HG03175 (cell line): ENCODE measurements at regions not wholly inside any gene's neighbourhood (a gene's known extent, or its start where the extent isn't known, plus 50 kb on each side); places are given as distances from the start of the nearest gene placed in this dataset.

Source experiments
- ATAC-seq: cut with Tn5 transposase; IDR thresholded peaks from one replicate; pipeline ENCODE4 v1.9.1; 2021; ENCODE audit warnings: mild to moderate bottlenecking, moderate library complexity; ENCODE audit not compliant: unreplicated experiment

DNA sequence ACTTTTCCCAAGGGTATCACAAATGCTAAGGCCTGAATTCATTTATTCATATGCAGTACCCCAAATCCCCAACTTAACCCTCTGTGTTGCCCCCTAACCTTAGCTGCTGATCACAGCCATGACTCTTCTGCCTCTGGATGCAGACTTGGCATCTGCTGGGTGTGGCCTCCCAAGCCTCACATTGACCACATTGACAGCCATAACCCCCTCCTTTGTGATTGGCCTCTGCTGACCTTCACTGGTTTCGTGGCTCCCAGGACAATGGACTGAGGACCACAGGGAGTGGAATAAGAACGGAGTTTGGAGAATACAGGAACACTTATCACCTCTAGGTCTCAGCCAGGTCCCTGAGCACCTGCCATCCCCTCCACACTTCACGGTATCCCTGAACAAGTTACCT lies 123.6 kb upstream of the CPEB2 start:
- no peak for ATAC-seq

DNA sequence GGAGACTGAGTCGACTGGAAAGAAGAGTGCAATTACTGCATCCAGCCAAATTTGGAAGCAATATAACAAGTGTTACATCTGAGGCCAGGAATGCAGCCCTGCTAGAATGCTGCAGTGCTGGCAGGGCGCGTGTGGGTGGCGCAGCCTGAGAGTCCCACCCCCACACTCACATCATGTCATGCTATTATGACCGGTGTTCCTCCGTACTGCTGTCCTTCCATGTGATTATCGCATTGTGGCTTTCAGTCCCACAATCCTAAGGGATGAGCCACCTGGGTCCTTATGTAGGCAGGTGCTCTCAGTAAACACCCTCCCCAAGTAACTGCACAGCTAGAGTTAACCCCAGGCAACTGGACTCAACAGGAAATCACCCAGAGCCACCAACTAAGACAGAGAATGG lies 122.6 kb upstream of the CPEB2 start:
- no peak for ATAC-seq

DNA sequence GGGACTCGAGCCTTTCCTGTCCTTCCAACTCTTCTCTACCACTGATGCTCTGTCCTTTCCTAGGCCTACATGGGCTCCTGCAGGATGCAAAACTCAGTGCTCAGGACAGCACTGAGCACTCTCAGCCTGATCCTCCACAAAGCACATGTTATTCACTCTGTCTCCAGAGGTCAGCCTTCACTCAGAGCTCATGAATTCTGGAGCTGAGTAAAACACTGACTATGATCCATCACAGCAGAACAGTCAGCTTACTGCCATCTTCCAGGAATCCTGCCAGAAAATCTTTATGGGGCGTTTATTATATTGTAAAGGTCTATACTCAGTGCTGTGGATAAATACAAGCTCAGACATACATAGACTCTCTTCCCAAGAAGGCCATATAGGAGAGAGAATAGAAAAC lies 121.5 kb upstream of the CPEB2 start:
- no peak for ATAC-seq

DNA sequence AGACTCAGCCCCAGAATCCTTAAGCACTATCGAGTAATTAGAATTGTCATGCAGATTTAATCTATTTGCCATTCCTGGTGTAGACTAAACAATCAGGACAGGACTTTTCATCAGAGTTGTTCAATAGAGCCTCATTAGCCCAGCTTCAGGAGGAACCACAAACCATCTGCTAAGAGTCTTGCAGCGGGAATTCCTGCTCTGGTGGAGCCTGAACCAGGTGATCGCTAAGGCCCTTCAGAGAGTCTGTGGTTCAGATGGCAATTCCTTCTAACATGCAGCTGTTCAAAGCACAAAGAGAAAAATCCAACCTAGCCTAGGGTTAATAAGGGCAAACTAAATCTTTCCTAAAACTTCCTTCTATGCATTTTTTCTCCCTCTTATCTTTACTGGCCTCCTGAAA lies 119.1 kb upstream of the CPEB2 start:
- ATAC-seq: no peak

GRCh38 chr4:14883661-14884060 lies 118.6 kb upstream of the CPEB2 start:
- no peak for ATAC-seq

DNA sequence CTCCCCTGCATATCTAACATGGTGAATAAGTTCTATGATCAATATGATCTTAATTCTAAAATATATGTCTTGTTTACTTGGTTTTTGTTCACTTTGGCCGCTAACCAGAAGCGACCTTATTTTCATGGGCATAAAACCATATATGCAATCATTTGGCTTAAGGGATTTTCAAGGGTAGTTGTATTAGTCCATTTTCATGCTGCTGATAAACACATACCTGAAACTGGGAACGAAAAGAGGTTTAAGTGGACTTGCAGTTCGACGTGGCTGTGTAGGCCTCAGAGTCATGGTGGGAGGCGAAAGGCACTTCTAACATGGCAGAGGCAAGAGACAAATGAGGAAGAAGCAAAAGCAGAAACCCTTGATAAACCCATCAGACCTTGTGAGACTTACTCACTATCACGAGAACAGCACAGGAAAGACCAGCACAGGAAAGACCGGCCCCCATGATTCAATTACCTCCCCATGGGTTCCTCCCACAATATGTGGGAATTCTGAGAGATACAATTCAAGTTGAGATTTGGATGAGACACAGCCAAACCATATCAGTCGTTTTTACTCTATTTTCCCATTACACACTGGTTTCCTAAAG lies 114.3 kb upstream of the CPEB2 start:
- ATAC-seq: no peak

- ATAC-seq: no peak
These were observed 113.3 kb upstream of the CPEB2 start for GRCh38 chr4:14888790-14889572.

DNA sequence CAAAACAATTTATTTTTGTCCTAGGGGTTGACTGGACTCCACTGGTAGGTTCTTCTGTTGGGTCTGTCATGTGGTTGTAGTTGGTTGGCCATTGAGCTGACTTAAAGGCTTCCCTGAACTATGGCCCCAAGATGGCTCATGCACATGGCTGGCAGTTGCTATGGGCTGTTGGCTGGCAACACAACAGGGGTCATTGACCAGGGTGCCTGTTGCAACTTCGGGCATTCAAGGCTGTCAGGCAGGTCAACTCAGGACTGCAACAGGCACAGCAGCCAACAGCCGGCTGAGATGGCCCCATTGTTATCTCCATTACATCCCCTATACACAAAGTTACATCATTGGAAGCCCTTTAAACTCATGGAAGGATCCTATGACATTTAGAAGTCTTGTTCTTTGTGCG lies 109.7 kb upstream of the CPEB2 start:
- no peak for ATAC-seq

DNA sequence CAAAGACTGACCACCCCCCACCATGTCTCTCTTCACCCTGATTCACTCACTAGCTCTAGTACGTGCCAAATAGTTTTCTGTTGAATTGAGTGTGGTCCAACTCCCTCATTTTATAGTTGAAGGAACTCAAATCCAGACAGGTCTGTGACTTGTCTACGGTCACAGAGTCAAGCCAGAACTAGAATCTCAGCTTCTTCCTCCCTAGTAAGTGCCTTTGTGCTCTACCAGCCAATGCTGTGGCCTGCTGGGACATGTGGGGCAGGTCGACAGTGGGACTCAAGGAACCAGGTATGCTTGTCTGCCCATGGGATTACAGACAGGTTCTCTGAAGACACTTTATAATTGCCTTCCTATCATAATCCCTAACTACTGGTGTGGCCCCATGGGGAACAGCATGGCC lies 108.6 kb upstream of the CPEB2 start:
- ATAC-seq: no peak

DNA sequence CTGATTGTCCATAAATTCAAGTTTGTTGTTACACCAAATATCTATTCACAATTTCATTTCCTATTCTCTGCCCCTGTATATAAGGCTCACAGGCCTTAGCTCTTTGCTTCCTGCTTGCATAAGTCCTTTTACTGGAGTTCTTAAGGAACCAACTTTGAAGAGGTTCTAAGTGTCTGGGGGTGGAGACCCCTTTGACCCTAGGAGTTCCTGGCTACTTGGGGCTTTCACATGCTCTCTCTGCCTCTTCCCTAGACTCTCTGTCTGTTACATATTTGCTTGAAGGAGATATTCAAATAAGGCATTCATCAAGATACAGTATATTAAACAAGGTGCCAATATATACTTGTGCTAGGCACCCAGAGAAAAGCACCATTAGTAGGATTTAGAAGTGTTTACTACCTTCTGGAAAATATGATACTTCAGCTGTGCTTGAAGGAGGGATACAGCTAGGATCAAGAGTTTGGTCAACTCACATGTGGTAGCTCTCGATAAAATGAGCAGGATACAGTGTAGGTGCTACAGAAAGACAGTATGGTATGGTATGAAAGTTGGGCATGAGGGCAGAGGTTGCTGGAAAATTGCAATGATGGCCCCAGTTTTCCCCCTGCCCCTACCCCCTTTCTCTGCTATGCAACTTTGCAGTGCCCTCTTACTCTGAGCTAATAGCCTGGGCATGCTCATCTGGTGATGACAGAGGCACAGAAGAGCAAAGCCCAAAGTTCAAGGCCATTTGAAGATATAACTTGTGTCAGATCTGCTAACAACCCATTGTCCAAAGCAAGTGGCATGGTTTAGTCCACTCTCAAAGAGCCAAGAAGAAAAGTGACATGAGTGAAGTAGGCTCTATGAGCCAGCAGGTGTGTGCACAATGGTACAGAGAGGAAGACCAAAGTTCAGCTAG lies 107.6 kb upstream of the CPEB2 start:
- ATAC-seq: no peak

DNA sequence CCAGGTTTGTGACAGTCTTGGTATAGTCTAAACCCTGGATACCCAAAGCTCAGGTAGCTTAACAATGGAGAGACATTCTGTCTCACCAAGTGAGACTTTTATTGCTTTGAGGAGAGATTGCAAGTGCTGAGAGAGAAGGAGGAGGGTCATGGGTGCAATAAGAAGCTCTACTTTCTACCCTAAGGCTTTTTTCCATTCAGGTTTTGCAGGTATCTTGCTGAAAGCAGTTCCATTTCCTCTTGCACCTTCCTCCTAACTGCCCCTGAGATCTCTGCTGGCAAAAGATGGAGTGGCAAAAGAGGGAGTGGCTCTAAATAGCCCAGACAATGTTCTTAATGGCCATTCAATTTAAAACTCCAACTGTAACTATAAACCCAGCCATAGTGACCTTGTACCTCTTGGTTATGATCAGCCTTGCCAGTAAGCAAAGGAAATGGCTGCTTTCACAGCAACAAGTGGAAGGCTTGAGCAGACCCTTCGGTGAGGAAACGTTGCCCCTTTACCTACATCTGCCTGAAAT lies 105.6 kb upstream of the CPEB2 start:
- ATAC-seq: no peak

DNA sequence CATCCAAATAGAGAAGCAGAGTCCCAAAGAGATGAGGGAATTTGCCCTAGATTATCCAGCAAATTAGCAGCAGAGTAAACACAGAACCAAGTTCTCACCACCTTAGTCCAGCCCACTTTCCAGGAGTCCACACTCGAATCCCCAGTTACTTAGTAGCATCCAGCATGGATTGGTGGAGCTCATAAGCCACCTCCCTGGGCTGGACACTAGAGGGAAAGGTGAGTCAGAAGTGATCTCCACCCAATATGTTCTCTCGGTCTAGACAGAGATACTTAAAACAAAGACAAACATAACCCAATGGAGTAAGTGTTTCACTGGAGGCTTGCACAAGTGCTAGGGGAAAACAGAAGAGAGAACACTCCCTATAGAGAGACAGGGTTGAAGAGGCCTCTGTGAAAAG lies 105.1 kb upstream of the CPEB2 start:
- ATAC-seq: no peak

GRCh38 chr4:14898989-14899388 lies 103.3 kb upstream of the CPEB2 start:
- no peak for ATAC-seq

DNA sequence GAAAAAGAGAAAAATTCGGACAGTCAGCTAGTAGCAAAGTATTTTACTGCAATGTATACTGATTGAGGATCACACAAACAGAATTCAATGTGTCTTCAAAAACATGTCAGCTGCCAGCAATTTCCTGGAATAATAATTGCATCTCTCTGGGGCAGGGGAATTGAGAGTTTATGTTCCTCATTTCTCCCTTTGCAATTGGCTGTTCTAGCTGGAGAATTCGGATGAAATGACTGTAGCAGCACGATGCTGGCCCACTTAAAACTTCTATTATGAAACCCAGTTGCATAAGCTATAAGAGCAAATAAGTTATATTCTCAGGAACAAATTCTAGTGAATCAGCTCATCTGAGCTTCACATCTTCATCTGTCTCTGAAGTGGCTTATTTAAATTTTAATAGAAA lies 99.9 kb upstream of the CPEB2 start:
- no peak for ATAC-seq

DNA sequence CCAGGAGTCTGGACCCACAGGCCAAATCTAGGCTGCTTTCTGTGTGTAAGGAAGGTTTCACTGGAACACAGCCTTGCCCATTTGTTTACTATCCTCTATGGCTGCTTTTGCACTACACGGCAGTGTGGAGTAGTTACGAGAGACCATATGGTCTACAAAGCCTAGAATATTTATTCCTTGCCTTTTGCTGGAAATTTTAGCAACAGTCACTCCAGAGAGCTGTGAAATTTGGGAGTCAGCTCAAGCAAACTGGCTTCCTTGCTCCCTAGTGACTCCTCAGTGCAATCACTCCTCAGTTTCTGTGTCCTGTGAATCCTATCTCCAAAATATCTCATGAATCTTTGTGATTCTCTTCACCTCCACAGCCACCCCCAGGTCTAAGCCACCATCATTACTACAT lies 99.0 kb upstream of the CPEB2 start:
- ATAC-seq: no peak

DNA sequence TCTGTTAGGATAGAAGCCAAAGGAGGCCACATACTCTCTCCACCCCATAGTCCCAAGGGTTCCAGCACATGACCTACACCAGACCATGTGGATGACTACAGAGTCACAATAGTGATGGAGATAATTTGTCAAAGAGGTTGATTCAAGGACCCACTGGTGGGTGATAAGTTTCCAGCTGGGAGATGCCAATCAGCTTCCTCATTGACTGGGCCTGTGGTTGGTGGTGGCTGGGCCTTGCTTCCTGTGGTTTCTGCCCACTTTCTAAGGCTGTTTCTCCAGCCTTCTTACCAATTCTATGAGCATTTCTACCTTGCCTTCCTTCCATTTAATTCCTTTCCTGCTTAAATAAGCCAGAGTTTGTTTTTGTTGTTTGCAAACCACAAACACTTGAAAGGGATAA lies 95.5 kb upstream of the CPEB2 start:
- no peak for ATAC-seq

DNA sequence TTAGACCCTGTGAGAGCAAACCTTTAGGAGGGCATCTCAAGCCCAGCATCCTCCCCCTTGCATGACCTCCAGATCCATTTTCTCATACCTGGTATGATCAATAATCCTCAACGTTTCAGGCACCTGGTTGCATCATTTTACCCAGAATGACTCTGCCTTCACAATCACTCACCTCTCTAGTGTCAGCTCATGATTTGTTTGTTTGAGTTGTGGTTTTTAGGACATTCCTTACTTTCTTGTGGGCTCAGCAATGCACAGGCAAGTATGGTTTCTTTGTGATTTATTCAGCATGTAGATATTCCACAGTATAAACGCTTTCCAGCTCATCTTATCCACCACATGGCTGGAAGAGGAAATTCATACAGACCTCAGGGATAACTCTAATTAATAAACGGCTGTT lies 93.6 kb upstream of the CPEB2 start:
- ATAC-seq: no peak

DNA sequence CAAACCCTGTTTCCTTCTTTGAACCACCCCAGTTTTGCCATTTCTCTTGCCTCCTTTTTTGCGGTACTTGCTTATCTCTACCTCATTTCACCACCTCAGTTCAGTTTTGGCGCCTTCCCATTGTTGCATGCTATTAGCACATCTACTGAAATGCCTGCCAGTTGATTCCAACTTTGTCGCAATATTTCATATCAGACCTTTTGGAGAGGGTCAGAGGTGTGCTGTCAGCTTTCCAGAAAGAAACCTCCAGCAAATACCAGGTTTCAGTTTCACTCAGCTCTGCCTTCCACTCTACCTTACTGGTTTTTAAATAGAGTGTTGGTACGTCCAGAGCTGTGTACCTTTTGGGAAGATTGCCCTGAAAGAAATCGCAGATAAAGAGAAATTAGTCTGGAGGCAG lies 91.9 kb upstream of the CPEB2 start:
- no peak for ATAC-seq

DNA sequence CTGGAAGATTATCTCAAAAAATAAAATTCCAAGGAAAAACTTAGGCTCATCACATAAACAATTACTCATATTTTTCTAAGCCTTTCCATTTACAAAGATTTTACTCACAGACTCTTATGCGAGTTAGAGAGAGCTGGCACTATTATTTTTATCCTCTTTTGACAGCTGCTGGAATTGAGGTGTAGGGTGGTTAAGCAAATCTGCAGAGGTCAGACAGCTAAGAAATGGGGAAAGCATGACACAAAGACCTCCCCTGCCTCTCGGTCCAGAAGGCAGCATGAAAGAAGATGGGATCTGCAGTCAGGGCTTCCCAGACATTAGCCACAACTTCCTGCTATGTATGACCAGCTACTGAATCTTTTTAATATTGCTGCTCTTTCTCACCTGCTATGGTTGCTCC lies 89.9 kb upstream of the CPEB2 start:
- ATAC-seq: no peak

DNA sequence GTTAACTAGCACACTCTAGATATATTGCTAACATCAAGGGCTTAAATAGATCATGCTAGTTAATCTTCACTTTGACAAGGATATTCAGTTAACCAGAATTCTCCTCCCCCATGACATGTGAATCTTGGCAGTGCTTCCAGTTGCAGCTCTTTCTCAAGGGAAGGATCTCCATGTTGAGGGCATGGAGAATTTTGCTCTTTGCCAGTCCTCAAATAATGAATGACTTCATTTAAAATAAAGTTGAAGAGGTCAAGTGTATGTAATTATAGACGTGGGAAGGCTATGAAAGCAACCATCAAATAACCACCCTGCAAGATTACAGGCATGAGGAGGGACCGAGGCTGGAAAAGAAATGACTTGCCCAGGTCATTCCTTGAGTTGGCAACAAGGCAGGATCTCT lies 87.3 kb upstream of the CPEB2 start:
- no peak for ATAC-seq

DNA sequence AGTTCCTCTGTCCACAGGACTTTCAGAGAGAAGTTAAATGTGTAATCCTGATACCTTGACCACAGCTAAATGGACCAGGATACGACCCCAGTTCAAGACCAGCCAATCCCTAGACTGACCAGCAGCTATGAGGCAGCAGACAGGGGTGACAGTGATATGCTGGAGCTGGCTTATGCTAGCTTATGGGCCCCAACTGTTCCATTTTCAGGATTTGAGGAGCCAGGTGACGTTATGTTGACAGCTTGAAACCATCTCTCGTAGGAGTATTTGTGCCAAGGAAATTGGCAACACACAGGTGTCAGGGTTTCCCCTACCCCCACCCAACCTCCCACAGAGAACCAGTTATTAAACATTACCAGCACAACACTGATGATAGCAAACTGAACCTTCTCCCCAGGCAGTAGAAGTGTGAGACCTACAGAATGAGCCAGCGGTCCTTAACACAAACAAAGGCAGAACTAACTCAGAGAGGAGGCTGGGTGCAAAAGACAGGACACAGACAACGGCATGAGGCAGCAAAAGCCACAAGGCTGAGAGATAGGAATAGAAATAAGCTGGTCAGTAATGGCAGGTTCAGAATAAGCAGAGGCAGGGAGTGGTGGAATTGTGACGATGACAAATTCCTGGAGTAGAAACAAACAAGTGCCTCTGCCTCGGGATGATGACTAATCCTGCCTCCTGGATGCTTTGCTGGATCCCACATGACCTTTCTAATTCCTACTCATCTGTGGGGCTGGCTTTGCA lies 85.6 kb upstream of the CPEB2 start:
- ATAC-seq: no peak
